ENCODE measurements at regions not wholly inside any gene's neighbourhood (a gene's known extent, or its start where the extent isn't known, plus 50 kb on each side); places are given as distances from the start of the nearest gene placed in this dataset.

GRCh38 chr15:96750361-96750760, 419.9 kb downstream of the NR2F2 start:
- TF ChIP-seq YY1 (IDR thresholded peaks at IDR 0.05; ENCODE audit: insufficient read depth, insufficient read length) (no peak), ZNF274 (IDR thresholded peaks at IDR 0.05; ENCODE audit: low read depth, low read length) (no peak), SUZ12 (IDR thresholded peaks at IDR 0.05; ENCODE audit: extremely low read depth, insufficient read depth, insufficient read length) (no peak)
